Erythroblast (primary cell): ENCODE measurements at regions not wholly inside any gene's neighbourhood (a gene's known extent, or its start where the extent isn't known, plus 50 kb on each side); places are given as distances from the start of the nearest gene placed in this dataset.

Experiments
- GATA1 ChIP-seq: IDR thresholded peaks from 2 replicates; pipeline ENCODE4 v1.6.1; 2011; ENCODE audit warnings: low read depth, mild to moderate bottlenecking, control low read depth, low read length, moderate library complexity
- POLR2A ChIP-seq: IDR thresholded peaks from 2 replicates; pipeline ENCODE4 v1.6.1; 2011; ENCODE audit warnings: mild to moderate bottlenecking, low read length

DNA sequence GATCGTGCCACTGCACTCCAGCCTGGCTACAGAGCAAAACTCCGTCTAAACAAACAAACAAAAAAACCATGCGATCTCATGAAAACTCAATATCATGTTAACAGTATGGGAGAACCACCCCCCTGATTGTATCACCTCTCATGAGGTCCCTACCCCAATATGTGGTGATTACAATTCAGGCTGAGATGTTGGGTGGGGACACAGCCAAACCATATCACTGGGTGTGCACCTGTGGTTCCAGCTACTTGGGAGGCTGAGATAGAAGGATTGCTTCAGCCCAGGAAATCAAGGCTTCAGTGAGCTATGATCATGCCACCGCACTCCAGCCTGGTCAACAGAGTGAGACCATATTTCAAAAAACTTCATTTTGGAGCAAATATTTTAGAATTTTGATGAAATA, 1094.7 kb upstream of the CDH8 start:
- no peak for TF ChIP-seq POLR2A
- TF ChIP-seq GATA1 = no peak
